RWPE2 (cell line): ENCODE measurements at regions not wholly inside any gene's neighbourhood (a gene's known extent, or its start where the extent isn't known, plus 50 kb on each side); places are given as distances from the start of the nearest gene placed in this dataset.

Source experiments
- ATAC-seq: fragments of 200-7000 bp; cut with Tn5 transposase; 3 replicates; pipeline ENCODE4 v1.9.1; 2021; ENCODE audit warnings: low read depth
- DNase-seq: peaks from one replicate; pipeline ENCODE4 v3.0.0-alpha.2; 2020; ENCODE audit warnings: low spot score
- H3K27ac ChIP-seq: fragments of 450-650 bp; 2 replicates; pipeline ENCODE4 v1.5.1; 2017; ENCODE audit warnings: mild to moderate bottlenecking; ENCODE audit not compliant: poor library complexity, severe bottlenecking
- H3K27me3 ChIP-seq: fragments of 250-450 bp; sonication (Bioruptor Pico); 2 replicates; pipeline ENCODE4 v1.5.1; 2021; ENCODE audit warnings: mild to moderate bottlenecking, moderate library complexity; ENCODE audit not compliant: insufficient read depth, poor library complexity, severe bottlenecking
- H3K36me3 ChIP-seq: fragments of 250-450 bp; sonication (Bioruptor Pico); 2 replicates; pipeline ENCODE4 v1.5.1; 2020; ENCODE audit warnings: low read depth, mild to moderate bottlenecking, moderate library complexity
- H3K4me1 ChIP-seq: fragments of 250-450 bp; sonication (Bioruptor Pico); 2 replicates; pipeline ENCODE4 v1.5.1; 2021; ENCODE audit warnings: mild to moderate bottlenecking, moderate library complexity; ENCODE audit not compliant: insufficient read depth, poor library complexity, severe bottlenecking
- H3K4me3 ChIP-seq: fragments of 250-450 bp; sonication (Bioruptor Pico); 2 replicates; pipeline ENCODE4 v1.5.1; 2021; ENCODE audit warnings: mild to moderate bottlenecking, moderate library complexity; ENCODE audit not compliant: severe bottlenecking
- H3K9me3 ChIP-seq: fragments of 250-450 bp; sonication (Bioruptor Pico); 2 replicates; pipeline ENCODE4 v1.5.1; 2021; ENCODE audit warnings: mild to moderate bottlenecking, moderate library complexity; ENCODE audit not compliant: severe bottlenecking
- CTCF ChIP-seq: fragments of 450-650 bp; IDR thresholded peaks from one replicate; pipeline ENCODE4 v1.5.1; 2017; ENCODE audit warnings: mild to moderate bottlenecking, moderate library complexity; ENCODE audit not compliant: poor library complexity, severe bottlenecking

GRCh38 chr22:26975865-26976264 lies 318.5 kb downstream of the MIAT start:
- no peak overlapping the region for H3K4me3 ChIP-seq
- ATAC-seq = no peak
- no peaks in the 10 kb centered on the region for H3K4me1 ChIP-seq
- H3K27ac ChIP-seq = no peak overlapping the region
- TF ChIP-seq CTCF = no peak
- H3K27me3 ChIP-seq = no peaks in the 10 kb centered on the region
- no peaks in the 10 kb centered on the region for H3K36me3 ChIP-seq
- DNase-seq = no peak
- no peaks in the 10 kb centered on the region for H3K9me3 ChIP-seq

- ATAC-seq = no peak
- H3K27me3 ChIP-seq = no peaks in the 10 kb centered on the region
- DNase-seq = no peak
- no peak overlapping the region for H3K27ac ChIP-seq
- no peaks in the 10 kb centered on the region for H3K4me1 ChIP-seq
- no peaks in the 10 kb centered on the region for H3K36me3 ChIP-seq
- TF ChIP-seq CTCF = no peak
- no peaks in the 10 kb centered on the region for H3K9me3 ChIP-seq
- no peak overlapping the region for H3K4me3 ChIP-seq
These were observed 320.5 kb downstream of the MIAT start for GRCh38 chr22:26977741-26978376.

GRCh38 chr22:26979294-26979693 lies 321.9 kb downstream of the MIAT start:
- DNase-seq = no peak
- Histone ChIP-seq H3K27ac (no peak overlapping the region), H3K36me3 (no peaks in the 10 kb centered on the region), H3K4me1 (no peaks in the 10 kb centered on the region), H3K9me3 (no peaks in the 10 kb centered on the region), H3K27me3 (no peaks in the 10 kb centered on the region), H3K4me3 (no peak overlapping the region)
- TF ChIP-seq CTCF = no peak
- ATAC-seq = no peak

GRCh38 chr22:26981111-26981510 lies 323.7 kb downstream of the MIAT start:
- TF ChIP-seq CTCF = no peak
- no peak for DNase-seq
- ATAC-seq = no peak
- Histone ChIP-seq H3K4me3 (no peak overlapping the region), H3K9me3 (no peaks in the 10 kb centered on the region), H3K27ac (no peak overlapping the region), H3K36me3 (no peaks in the 10 kb centered on the region), H3K4me1 (no peaks in the 10 kb centered on the region), H3K27me3 (peaks cover 10% of the 10 kb centered on the region)

GRCh38 chr22:26981541-26981940 lies 324.2 kb downstream of the MIAT start:
- DNase-seq = no peak
- TF ChIP-seq CTCF = no peak
- no peak for ATAC-seq

More at GRCh38 chr22:26981541-26981940, 324.2 kb downstream of the MIAT start:
- Histone ChIP-seq H3K4me3 (no peak overlapping the region), H3K27me3 (peaks cover 12% of the 10 kb centered on the region), H3K27ac (no peak overlapping the region), H3K4me1 (no peaks in the 10 kb centered on the region), H3K9me3 (no peaks in the 10 kb centered on the region), H3K36me3 (no peaks in the 10 kb centered on the region)
